Liver (tissue), 7 donors: ENCODE measurements at regions not wholly inside any gene's neighbourhood (a gene's known extent, or its start where the extent isn't known, plus 50 kb on each side); places are given as distances from the start of the nearest gene placed in this dataset.

Experiments used
- DNase-seq: peaks from one replicate; pipeline ENCODE4 v3.0.0-alpha.2; 2017; ENCODE audit warnings: low spot score
- H3K27ac ChIP-seq, 2 donors: one replicate each; pipeline ENCODE4 v1.7.0; 2013; ENCODE audit warnings: inconsistent platforms in 2 of 2, low read length in 2 of 2, control low read depth in 1 of 2, low read depth in 1 of 2, mild to moderate bottlenecking in 1 of 2
- H3K27me3 ChIP-seq, 4 donors: one replicate each; pipeline versions ENCODE4 v1.6.1 to v1.7.0; 2013; ENCODE audit warnings: low read length in 3 of 4, inconsistent platforms in 1 of 4, mild to moderate bottlenecking in 1 of 4, moderate library complexity in 1 of 4; ENCODE audit not compliant: control insufficient read depth in 4 of 4, insufficient read depth in 4 of 4
- H3K36me3 ChIP-seq, 4 donors: one replicate each; pipeline versions ENCODE4 v1.6.1 to v1.7.0; 2013; ENCODE audit warnings: low read length in 3 of 4, mild to moderate bottlenecking in 3 of 4, low read depth in 1 of 4, moderate library complexity in 1 of 4; ENCODE audit not compliant: control insufficient read depth in 4 of 4, insufficient read depth in 3 of 4
- H3K4me1 ChIP-seq, 4 donors: one replicate each; pipeline versions ENCODE4 v1.6.1 to v1.7.0; 2013; ENCODE audit warnings: low read length in 3 of 4, mild to moderate bottlenecking in 3 of 4, moderate library complexity in 1 of 4; ENCODE audit not compliant: control insufficient read depth in 4 of 4, insufficient read depth in 4 of 4
- H3K4me3 ChIP-seq, 3 donors: one replicate each; pipeline versions ENCODE4 v1.6.1 to v1.7.0; 2013; ENCODE audit warnings: low read length in 3 of 3, control low read depth in 1 of 3, low read depth in 1 of 3, mild to moderate bottlenecking in 1 of 3
- H3K9ac ChIP-seq, 2 donors: one replicate each; pipeline ENCODE4 v1.7.0; 2013; ENCODE audit warnings: low read length in 2 of 2, mild to moderate bottlenecking in 2 of 2, moderate library complexity in 2 of 2, control low read depth in 1 of 2, low read depth in 1 of 2
- H3K9me3 ChIP-seq, 4 donors: one replicate each; pipeline versions ENCODE4 v1.6.1 to v1.7.0; 2013; ENCODE audit warnings: low read length in 3 of 4; ENCODE audit not compliant: control insufficient read depth in 4 of 4
- FOXA1 ChIP-seq: IDR thresholded peaks from 2 replicates; pipeline ENCODE4 v1.6.1; 2016; ENCODE audit warnings: antibody characterized with exemption
- FOXA2 ChIP-seq: IDR thresholded peaks from 2 replicates; pipeline ENCODE4 v1.6.1; 2016; ENCODE audit warnings: antibody characterized with exemption
- GABPA ChIP-seq, 2 donors: IDR thresholded peaks in 1 of 2; conservative IDR thresholded peaks in 1 of 2; 2 replicates each; pipeline ENCODE4 v1.6.1; 2016; ENCODE audit warnings: antibody characterized with exemption in 2 of 2, mild to moderate bottlenecking in 1 of 2, moderate library complexity in 1 of 2
- HNF4A ChIP-seq, 2 donors: conservative IDR thresholded peaks; 2 replicates each; pipeline ENCODE4 v1.6.1; 2016; ENCODE audit warnings: antibody characterized with exemption in 2 of 2, mild to moderate bottlenecking in 2 of 2
- HNF4G ChIP-seq: IDR thresholded peaks from 2 replicates; pipeline ENCODE4 v1.6.1; 2016; ENCODE audit warnings: antibody characterized with exemption
- JUND ChIP-seq, 2 donors: IDR thresholded peaks; 2 replicates each; pipeline ENCODE4 v1.6.1; 2016; ENCODE audit warnings: antibody characterized with exemption in 2 of 2
- NR2F2 ChIP-seq: IDR thresholded peaks from 2 replicates; pipeline ENCODE4 v1.6.1; 2016; ENCODE audit warnings: antibody characterized with exemption
- RAD21 ChIP-seq, 2 donors: IDR thresholded peaks; 2 replicates each; pipeline ENCODE4 v1.6.1; 2016; ENCODE audit warnings: antibody characterized with exemption in 2 of 2, mild to moderate bottlenecking in 2 of 2
- RXRA ChIP-seq, 2 donors: IDR thresholded peaks; 2 replicates each; pipeline ENCODE4 v1.6.1; 2017 to 2018; ENCODE audit warnings: antibody characterized with exemption in 2 of 2, mild to moderate bottlenecking in 1 of 2
- TAF1 ChIP-seq: conservative IDR thresholded peaks from 2 replicates; pipeline ENCODE4 v1.6.1; 2016; ENCODE audit warnings: antibody characterized with exemption, mild to moderate bottlenecking
- YY1 ChIP-seq: IDR thresholded peaks from 2 replicates; pipeline ENCODE4 v1.6.1; 2016; ENCODE audit warnings: antibody characterized with exemption, mild to moderate bottlenecking
- WGBS: extraction: QIAGEN DNeasy Blood & Tissue Kit; methylation state at CpG from one replicate; pipeline ENCODE4 v1.1.7; 2013; 5-methylcytosine and 5-hydroxymethylcytosine counted together
- TF ChIP-seq, protein P1 (sequence below): IDR thresholded peaks from 2 replicates; pipeline ENCODE4 v1.6.1; 2016; ENCODE audit warnings: antibody characterized with exemption
- TF ChIP-seq, protein P2 (sequence below): IDR thresholded peaks from 2 replicates; pipeline ENCODE4 v1.6.1; 2016; ENCODE audit warnings: antibody characterized with exemption
- TF ChIP-seq, protein P3 (sequence below): IDR thresholded peaks from 2 replicates; pipeline ENCODE4 v1.6.1; 2016; ENCODE audit warnings: antibody characterized with exemption
- TF ChIP-seq, protein P4 (sequence below): IDR thresholded peaks from 2 replicates; pipeline ENCODE4 v1.6.1; 2016; ENCODE audit warnings: antibody characterized with exemption, mild to moderate bottlenecking
- donor health status: healthy.
- donor health status: healthy.
- donor health status: healthy.
- donor health status: healthy.

DNA sequence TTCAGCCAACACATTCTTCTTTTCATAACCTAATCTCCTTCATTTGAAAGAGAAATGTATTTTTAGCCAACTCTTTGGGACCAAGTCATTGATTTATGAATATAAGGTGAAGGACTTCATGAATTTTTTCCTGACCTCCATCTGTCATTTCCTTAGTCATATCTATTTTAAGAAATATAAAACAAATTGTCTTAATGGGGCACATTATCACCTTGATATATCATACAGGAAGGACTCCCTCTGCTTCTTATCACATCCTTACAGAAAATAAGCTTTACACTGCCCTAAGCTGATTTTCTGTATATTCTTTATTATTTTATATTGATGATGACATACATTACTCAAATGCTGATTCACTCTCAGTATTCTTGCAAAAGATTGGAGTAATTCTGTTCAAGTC, 1076.2 kb downstream of the TDRD15 start:
- Histone ChIP-seq H3K27me3 (no peaks in the 10 kb centered on the region), H3K9me3 (no peaks in the 10 kb centered on the region), H3K4me1 (no peaks in the 10 kb centered on the region), H3K9ac (no peak overlapping the region), H3K4me3 (no peak overlapping the region), H3K36me3 (no peaks in the 10 kb centered on the region), H3K27ac (no peak overlapping the region)
- TF ChIP-seq HNF4A (conservative IDR thresholded peaks at IDR 0.05), result no peak
- no peak for TF ChIP-seq FOXA2
- no peak for TF ChIP-seq RAD21 (IDR thresholded peaks at IDR 0.05)
- TF ChIP-seq JUND (IDR thresholded peaks at IDR 0.05), result no peak
- TF ChIP-seq YY1, result no peak
- no peak for DNase-seq

DNA sequence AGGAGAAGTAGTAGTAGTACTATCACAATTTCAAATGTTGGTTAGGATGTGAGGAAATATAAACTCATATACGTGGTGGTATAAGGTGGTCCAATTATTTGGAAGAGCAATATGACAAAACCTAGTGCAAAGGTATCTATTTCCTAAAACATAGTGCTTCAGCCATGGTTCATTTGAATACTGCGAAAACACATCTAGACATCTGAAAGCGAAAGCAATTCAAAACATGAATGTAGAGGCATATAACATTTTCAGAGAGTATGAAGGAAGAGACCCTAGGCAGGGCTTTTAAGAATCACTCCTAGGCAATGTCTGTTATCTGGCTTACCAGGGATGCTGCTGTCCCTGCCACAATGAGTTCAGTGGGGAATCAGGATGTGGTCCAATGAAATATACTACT, 1085.8 kb downstream of the TDRD15 start:
- no peak for DNase-seq
- no peaks in the 10 kb centered on the region for H3K27me3 ChIP-seq
- H3K4me3 ChIP-seq, result no peak overlapping the region
- no peaks in the 10 kb centered on the region for H3K4me1 ChIP-seq
- H3K27ac ChIP-seq, result no peak overlapping the region
- H3K36me3 ChIP-seq, result no peaks in the 10 kb centered on the region
- H3K9ac ChIP-seq, result no peak overlapping the region
- H3K9me3 ChIP-seq, result no peaks in the 10 kb centered on the region
- WGBS, result 86% methylated on average over 3 of the region's 3 CpGs
- TF ChIP-seq TAF1 (no peak), RAD21 (IDR thresholded peaks at IDR 0.05) (no peak), HNF4G (no peak), YY1 (no peak), FOXA1 (no peak), RXRA (IDR thresholded peaks at IDR 0.05) (no peak), FOXA2 (no peak), NR2F2 (no peak), GABPA (IDR thresholded peaks at IDR 0.05 in 1 of 2, conservative IDR thresholded peaks at IDR 0.05 in 1 of 2) (no peak), HNF4A (conservative IDR thresholded peaks at IDR 0.05) (no peak)
- TF ChIP-seq, protein P1, sequence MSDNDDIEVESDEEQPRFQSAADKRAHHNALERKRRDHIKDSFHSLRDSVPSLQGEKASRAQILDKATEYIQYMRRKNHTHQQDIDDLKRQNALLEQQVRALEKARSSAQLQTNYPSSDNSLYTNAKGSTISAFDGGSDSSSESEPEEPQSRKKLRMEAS, result no peak
- TF ChIP-seq, protein P2, sequence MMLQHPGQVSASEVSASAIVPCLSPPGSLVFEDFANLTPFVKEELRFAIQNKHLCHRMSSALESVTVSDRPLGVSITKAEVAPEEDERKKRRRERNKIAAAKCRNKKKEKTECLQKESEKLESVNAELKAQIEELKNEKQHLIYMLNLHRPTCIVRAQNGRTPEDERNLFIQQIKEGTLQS, result no peak
- TF ChIP-seq, protein P3, sequence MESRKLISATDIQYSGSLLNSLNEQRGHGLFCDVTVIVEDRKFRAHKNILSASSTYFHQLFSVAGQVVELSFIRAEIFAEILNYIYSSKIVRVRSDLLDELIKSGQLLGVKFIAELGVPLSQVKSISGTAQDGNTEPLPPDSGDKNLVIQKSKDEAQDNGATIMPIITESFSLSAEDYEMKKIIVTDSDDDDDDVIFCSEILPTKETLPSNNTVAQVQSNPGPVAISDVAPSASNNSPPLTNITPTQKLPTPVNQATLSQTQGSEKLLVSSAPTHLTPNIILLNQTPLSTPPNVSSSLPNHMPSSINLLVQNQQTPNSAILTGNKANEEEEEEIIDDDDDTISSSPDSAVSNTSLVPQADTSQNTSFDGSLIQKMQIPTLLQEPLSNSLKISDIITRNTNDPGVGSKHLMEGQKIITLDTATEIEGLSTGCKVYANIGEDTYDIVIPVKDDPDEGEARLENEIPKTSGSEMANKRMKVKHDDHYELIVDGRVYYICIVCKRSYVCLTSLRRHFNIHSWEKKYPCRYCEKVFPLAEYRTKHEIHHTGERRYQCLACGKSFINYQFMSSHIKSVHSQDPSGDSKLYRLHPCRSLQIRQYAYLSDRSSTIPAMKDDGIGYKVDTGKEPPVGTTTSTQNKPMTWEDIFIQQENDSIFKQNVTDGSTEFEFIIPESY, result no peak
- TF ChIP-seq, protein P4, sequence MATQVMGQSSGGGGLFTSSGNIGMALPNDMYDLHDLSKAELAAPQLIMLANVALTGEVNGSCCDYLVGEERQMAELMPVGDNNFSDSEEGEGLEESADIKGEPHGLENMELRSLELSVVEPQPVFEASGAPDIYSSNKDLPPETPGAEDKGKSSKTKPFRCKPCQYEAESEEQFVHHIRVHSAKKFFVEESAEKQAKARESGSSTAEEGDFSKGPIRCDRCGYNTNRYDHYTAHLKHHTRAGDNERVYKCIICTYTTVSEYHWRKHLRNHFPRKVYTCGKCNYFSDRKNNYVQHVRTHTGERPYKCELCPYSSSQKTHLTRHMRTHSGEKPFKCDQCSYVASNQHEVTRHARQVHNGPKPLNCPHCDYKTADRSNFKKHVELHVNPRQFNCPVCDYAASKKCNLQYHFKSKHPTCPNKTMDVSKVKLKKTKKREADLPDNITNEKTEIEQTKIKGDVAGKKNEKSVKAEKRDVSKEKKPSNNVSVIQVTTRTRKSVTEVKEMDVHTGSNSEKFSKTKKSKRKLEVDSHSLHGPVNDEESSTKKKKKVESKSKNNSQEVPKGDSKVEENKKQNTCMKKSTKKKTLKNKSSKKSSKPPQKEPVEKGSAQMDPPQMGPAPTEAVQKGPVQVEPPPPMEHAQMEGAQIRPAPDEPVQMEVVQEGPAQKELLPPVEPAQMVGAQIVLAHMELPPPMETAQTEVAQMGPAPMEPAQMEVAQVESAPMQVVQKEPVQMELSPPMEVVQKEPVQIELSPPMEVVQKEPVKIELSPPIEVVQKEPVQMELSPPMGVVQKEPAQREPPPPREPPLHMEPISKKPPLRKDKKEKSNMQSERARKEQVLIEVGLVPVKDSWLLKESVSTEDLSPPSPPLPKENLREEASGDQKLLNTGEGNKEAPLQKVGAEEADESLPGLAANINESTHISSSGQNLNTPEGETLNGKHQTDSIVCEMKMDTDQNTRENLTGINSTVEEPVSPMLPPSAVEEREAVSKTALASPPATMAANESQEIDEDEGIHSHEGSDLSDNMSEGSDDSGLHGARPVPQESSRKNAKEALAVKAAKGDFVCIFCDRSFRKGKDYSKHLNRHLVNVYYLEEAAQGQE, result no peak
